BJ (cell line): ENCODE measurements at regions not wholly inside any gene's neighbourhood (a gene's known extent, or its start where the extent isn't known, plus 50 kb on each side); places are given as distances from the start of the nearest gene placed in this dataset.

Source experiments
- CTCF ChIA-PET: fragments of 350-600 bp; formaldehyde crosslinking; extraction: SDS; loops from one replicate; lab custom pipeline; 2021; ENCODE audit warnings: antibody characterized with exemption, inconsistent platforms; lab: Yijun Ruan, JAX
- POLR2A ChIA-PET: fragments of 300-600 bp; sonication (Branson Sonifier 250); formaldehyde crosslinking; extraction: SDS; loops from one replicate; lab custom pipeline; 2021; ENCODE audit warnings: antibody characterized with exemption; lab: Charles Lee
- DNase-seq: peaks from one replicate; pipeline ENCODE4 v3.0.0-alpha.2; 2011; ENCODE audit warnings: low read depth
- H3K27me3 ChIP-seq: 2 replicates; pipeline ENCODE4 v1.6.0; 2011; ENCODE audit warnings: low read length; ENCODE audit not compliant: control insufficient read depth, insufficient read depth
- H3K36me3 ChIP-seq: 2 replicates; pipeline ENCODE4 v1.5.1; 2011; ENCODE audit warnings: low read length; ENCODE audit not compliant: control insufficient read depth, insufficient read depth
- H3K4me3 ChIP-seq: 2 replicates; pipeline ENCODE4 v1.5.1; 2011; ENCODE audit warnings: low read depth, mild to moderate bottlenecking, control low read depth, low read length
- CTCF ChIP-seq: IDR thresholded peaks from 2 replicates; pipeline ENCODE4 v1.5.1; 2011; ENCODE audit warnings: low read depth, mild to moderate bottlenecking, control low read depth, inconsistent platforms, low read length, moderate library complexity; ENCODE audit not compliant: insufficient read depth

GRCh38 chr2:149716687-149717086 is 129.1 kb upstream of the MMADHC start:
- Histone ChIP-seq H3K27me3 (no peaks in the 10 kb centered on the region), H3K36me3 (no peaks in the 10 kb centered on the region), H3K4me3 (no peak overlapping the region)
- CTCF ChIA-PET = interaction anchor here (0.8 to 1.4 kb wide), 5 partner anchors 12 to 122 kb away, joined by 3 to 6 read pairs (median 4); no protein-coding TSS in a partner anchor
- POLR2A ChIA-PET = no interaction called here
- no peak for DNase-seq
- TF ChIP-seq CTCF = no peak

- no peak for DNase-seq
- TF ChIP-seq CTCF = no peak
- H3K4me3 ChIP-seq = no peak overlapping the region
- ChIA-PET POLR2A (no interaction called here), CTCF (interaction anchor here (0.6 to 1.4 kb wide), 8 partner anchors 11 to 748 kb away, joined by 3 to 4 read pairs (median 3); no protein-coding TSS in a partner anchor)
- H3K27me3 ChIP-seq = no peaks in the 10 kb centered on the region
- H3K36me3 ChIP-seq = no peaks in the 10 kb centered on the region
Measured at GRCh38 chr2:149715894-149716293, 128.3 kb upstream of the MMADHC start.

GRCh38 chr2:149715005-149715592 is 127.5 kb upstream of the MMADHC start:
- ChIA-PET POLR2A (no interaction called here), CTCF (interaction anchor here (0.8 to 1.5 kb wide), 3 partner anchors 67 to 118 kb away, joined by 3 to 5 read pairs (median 3); no protein-coding TSS in a partner anchor)

GRCh38 chr2:149709496-149710263 is 122.1 kb upstream of the MMADHC start:
- ChIA-PET POLR2A (no interaction called here), CTCF (interaction anchor here (0.7 kb wide), 1 partner anchor 644 kb away, joined by 3 read pairs; no protein-coding TSS in a partner anchor)
- no peak for DNase-seq
- H3K4me3 ChIP-seq = no peak overlapping the region
- H3K36me3 ChIP-seq = no peaks in the 10 kb centered on the region
- TF ChIP-seq CTCF = no peak
- no peaks in the 10 kb centered on the region for H3K27me3 ChIP-seq

More at GRCh38 chr2:149715005-149715592, 127.5 kb upstream of the MMADHC start:
- H3K4me3 ChIP-seq = no peak overlapping the region
- H3K27me3 ChIP-seq = no peaks in the 10 kb centered on the region
- DNase-seq = no peak
- no peaks in the 10 kb centered on the region for H3K36me3 ChIP-seq
- TF ChIP-seq CTCF = peak; percentile 79

- no peak for DNase-seq
- TF ChIP-seq CTCF = no peak
- ChIA-PET CTCF (interaction anchor here (1.6 to 1.7 kb wide), 2 partner anchors 105 to 438 kb away, joined by 3 to 4 read pairs; no protein-coding TSS in a partner anchor), POLR2A (no interaction called here)
- H3K4me3 ChIP-seq = no peak overlapping the region
- H3K27me3 ChIP-seq = no peaks in the 10 kb centered on the region
- H3K36me3 ChIP-seq = no peaks in the 10 kb centered on the region
Measured at GRCh38 chr2:149703281-149703680, 115.7 kb upstream of the MMADHC start.
